GM21515 (cell line): ENCODE measurements at regions not wholly inside any gene's neighbourhood (a gene's known extent, or its start where the extent isn't known, plus 50 kb on each side); places are given as distances from the start of the nearest gene placed in this dataset.

Experiments
- ATAC-seq: cut with Tn5 transposase; IDR thresholded peaks from one replicate; pipeline ENCODE4 v1.9.1; 2021; ENCODE audit not compliant: unreplicated experiment

- no peak for ATAC-seq
These were observed 212.3 kb upstream of the MCTP2 start for GRCh38 chr15:94019062-94019461.

- no peak for ATAC-seq
These were observed 216.0 kb upstream of the MCTP2 start for GRCh38 chr15:94015324-94015723.

- no peak for ATAC-seq
These were observed 223.0 kb upstream of the MCTP2 start for GRCh38 chr15:94008104-94009074.

- no peak for ATAC-seq
These were observed 226.7 kb upstream of the MCTP2 start for GRCh38 chr15:94004697-94005096.

GRCh38 chr15:94002041-94002440 is 229.3 kb upstream of the MCTP2 start:
- ATAC-seq: no peak

- ATAC-seq: no peak
These were observed 230.0 kb upstream of the MCTP2 start for GRCh38 chr15:94001255-94001801.

- ATAC-seq: no peak
These were observed 230.8 kb upstream of the MCTP2 start for GRCh38 chr15:94000606-94001005.

GRCh38 chr15:93997071-93997658 is 234.2 kb upstream of the MCTP2 start:
- ATAC-seq: no peak

- no peak for ATAC-seq
These were observed 241.8 kb upstream of the MCTP2 start for GRCh38 chr15:93989440-93989998.

- no peak for ATAC-seq
These were observed 244.3 kb upstream of the MCTP2 start for GRCh38 chr15:93987068-93987467.

GRCh38 chr15:93986400-93986984 is 244.9 kb upstream of the MCTP2 start:
- ATAC-seq: no peak

GRCh38 chr15:93985925-93986324 is 245.4 kb upstream of the MCTP2 start:
- ATAC-seq: no peak

- ATAC-seq: no peak
These were observed 246.2 kb upstream of the MCTP2 start for GRCh38 chr15:93985176-93985575.

GRCh38 chr15:93983526-93983925 is 247.8 kb upstream of the MCTP2 start:
- ATAC-seq: no peak

GRCh38 chr15:93982226-93982727 is 249.1 kb upstream of the MCTP2 start:
- no peak for ATAC-seq

GRCh38 chr15:93981706-93982105 is 249.7 kb upstream of the MCTP2 start:
- ATAC-seq: no peak

- ATAC-seq: no peak
These were observed 251.0 kb upstream of the MCTP2 start for GRCh38 chr15:93980261-93980911.

GRCh38 chr15:93974804-93975481 is 256.4 kb upstream of the MCTP2 start:
- ATAC-seq: no peak

- no peak for ATAC-seq
These were observed 258.1 kb upstream of the MCTP2 start for GRCh38 chr15:93973287-93973686.

GRCh38 chr15:93968773-93969172 is 262.6 kb upstream of the MCTP2 start:
- ATAC-seq: no peak
